Lower leg skin (tissue), 4 donors: ENCODE measurements at regions not wholly inside any gene's neighbourhood (a gene's known extent, or its start where the extent isn't known, plus 50 kb on each side); places are given as distances from the start of the nearest gene placed in this dataset.

Experiments
- DNase-seq, 2 donors: peaks; one replicate each; pipeline ENCODE4 v3.0.0-alpha.2; 2019; ENCODE audit warnings: low spot score in 2 of 2
- H3K4me3 ChIP-seq: fragments of 200-600 bp; sonication (generic); 2 replicates; pipeline ENCODE4 v1.5.1; 2017; ENCODE audit warnings: mild to moderate bottlenecking, low read depth; ENCODE audit not compliant: poor library complexity, severe bottlenecking
- POLR2A ChIP-seq, 2 donors: fragments of 450-650 bp; IDR thresholded peaks; one replicate each; pipeline ENCODE4 v1.6.1; 2016 to 2017; ENCODE audit warnings: antibody characterized with exemption in 2 of 2, mild to moderate bottlenecking in 1 of 2, moderate library complexity in 1 of 2
- WGBS, 2 donors: methylation state at CpG; one replicate each; pipeline ENCODE4 v1.1.5; 2018; 5-methylcytosine and 5-hydroxymethylcytosine counted together
- intact Hi-C: fragments of 100-400 bp; cut with DNase I; formaldehyde crosslinking; loops from one replicate; pipeline ENCODE4 v1.15.0; 2023; ENCODE audit warnings: low total_unique reads
- TF ChIP-seq, protein P1 (sequence below), 3 donors: fragments of 450-650 bp; IDR thresholded peaks; one replicate each; pipeline ENCODE4 v1.5.1; 2016; ENCODE audit warnings: antibody characterized with exemption in 3 of 3, mild to moderate bottlenecking in 3 of 3, moderate library complexity in 2 of 3

DNA sequence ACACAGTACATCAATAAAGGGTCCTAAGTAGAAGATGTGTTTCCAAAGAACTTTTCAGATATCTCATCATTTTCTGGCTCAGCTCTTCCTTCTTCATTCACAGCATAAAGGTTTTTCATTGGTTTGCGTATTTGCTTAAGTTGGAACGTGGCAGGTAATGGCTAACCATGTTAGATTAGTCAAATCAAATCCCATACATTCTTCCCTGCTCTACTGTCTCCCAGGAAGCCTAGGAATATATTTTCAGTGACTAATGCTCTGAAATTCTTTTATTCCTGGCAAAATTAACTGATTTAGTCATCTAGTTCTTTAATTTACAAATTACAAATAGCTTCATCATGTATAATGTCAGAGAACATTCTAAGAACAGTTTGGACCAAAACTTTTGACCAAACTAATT, 99.6 kb upstream of the TMEM161B start:
- no peak for DNase-seq
- no peak overlapping the region for H3K4me3 ChIP-seq
- TF ChIP-seq, protein P1, sequence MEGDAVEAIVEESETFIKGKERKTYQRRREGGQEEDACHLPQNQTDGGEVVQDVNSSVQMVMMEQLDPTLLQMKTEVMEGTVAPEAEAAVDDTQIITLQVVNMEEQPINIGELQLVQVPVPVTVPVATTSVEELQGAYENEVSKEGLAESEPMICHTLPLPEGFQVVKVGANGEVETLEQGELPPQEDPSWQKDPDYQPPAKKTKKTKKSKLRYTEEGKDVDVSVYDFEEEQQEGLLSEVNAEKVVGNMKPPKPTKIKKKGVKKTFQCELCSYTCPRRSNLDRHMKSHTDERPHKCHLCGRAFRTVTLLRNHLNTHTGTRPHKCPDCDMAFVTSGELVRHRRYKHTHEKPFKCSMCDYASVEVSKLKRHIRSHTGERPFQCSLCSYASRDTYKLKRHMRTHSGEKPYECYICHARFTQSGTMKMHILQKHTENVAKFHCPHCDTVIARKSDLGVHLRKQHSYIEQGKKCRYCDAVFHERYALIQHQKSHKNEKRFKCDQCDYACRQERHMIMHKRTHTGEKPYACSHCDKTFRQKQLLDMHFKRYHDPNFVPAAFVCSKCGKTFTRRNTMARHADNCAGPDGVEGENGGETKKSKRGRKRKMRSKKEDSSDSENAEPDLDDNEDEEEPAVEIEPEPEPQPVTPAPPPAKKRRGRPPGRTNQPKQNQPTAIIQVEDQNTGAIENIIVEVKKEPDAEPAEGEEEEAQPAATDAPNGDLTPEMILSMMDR (IDR thresholded peaks at IDR 0.05): no peak
- no peak for TF ChIP-seq POLR2A (IDR thresholded peaks at IDR 0.05)
- WGBS, 2 donors: 86 to 94% methylated on average over 2 of the region's 2 CpGs
- intact Hi-C loops: no loop called here

- WGBS, 2 donors: 42 to 50% methylated on average over 4 of the region's 4 CpGs
- no peak overlapping the region for H3K4me3 ChIP-seq
- TF ChIP-seq, protein P1 (IDR thresholded peaks at IDR 0.05): no peak
- TF ChIP-seq POLR2A (IDR thresholded peaks at IDR 0.05): no peak
- DNase-seq: no peak
- intact Hi-C loops: no loop called here
These were observed 96.3 kb upstream of the TMEM161B start for GRCh38 chr5:88364991-88365390.

- TF ChIP-seq, protein P1 (IDR thresholded peaks at IDR 0.05): no peak
- no peak for TF ChIP-seq POLR2A (IDR thresholded peaks at IDR 0.05)
- no peak overlapping the region for H3K4me3 ChIP-seq
- DNase-seq: no peak
- intact Hi-C loops: no loop called here
- 83 to 90% methylated on average over 1 of the region's 1 CpG for WGBS, 2 donors
These were observed 86.9 kb upstream of the TMEM161B start for GRCh38 chr5:88355490-88356050.

DNA sequence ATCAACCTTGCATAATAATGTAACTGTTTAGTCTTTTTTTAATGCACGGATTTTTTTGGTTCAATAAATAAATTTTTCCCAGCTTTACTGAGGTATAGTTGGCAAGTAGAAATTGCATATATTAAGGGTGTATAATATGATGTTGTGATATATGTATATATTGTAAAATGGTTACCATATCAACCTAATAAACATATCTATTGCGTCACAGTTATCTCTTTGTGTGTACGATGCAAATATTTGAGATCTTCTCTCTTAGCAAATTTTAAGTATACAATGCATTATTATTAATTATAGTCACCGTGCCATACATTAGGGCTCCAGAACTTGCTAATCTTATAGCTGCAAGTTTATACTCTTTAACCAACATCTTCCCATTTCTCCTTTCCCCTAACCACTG, 57.2 kb upstream of the TMEM161B start:
- WGBS, 2 donors: 81 to 85% methylated on average over 4 of the region's 4 CpGs

GRCh38 chr5:88322785-88323184, 54.1 kb upstream of the TMEM161B start:
- no peak for TF ChIP-seq POLR2A (IDR thresholded peaks at IDR 0.05)
- TF ChIP-seq, protein P1 (IDR thresholded peaks at IDR 0.05): no peak
- no peak for DNase-seq
- 93 to 94% methylated on average over 3 of the region's 3 CpGs for WGBS, 2 donors
- H3K4me3 ChIP-seq: no peak overlapping the region
- intact Hi-C loops: no loop called here

More for the DNA sequence above, 57.2 kb upstream of the TMEM161B start:
- TF ChIP-seq, protein P1 (IDR thresholded peaks at IDR 0.05): no peak
- TF ChIP-seq POLR2A (IDR thresholded peaks at IDR 0.05): no peak
- H3K4me3 ChIP-seq: no peak overlapping the region
- DNase-seq: no peak
- intact Hi-C loops: no loop called here
